ENCODE measurements at regions not wholly inside any gene's neighbourhood (a gene's known extent, or its start where the extent isn't known, plus 50 kb on each side); places are given as distances from the start of the nearest gene placed in this dataset.

- DNase-seq, result no peak
Observed at GRCh38 chr3:95389725-95390313, 1327.0 kb downstream of the NSUN3 start.

- DNase-seq, result peak in 1 of 14 donors; percentile 92
Observed at GRCh38 chr3:95394286-95394685, 1331.4 kb downstream of the NSUN3 start.

GRCh38 chr3:95399585-95399984 is 1336.7 kb downstream of the NSUN3 start:
- no peak for DNase-seq

GRCh38 chr3:95401693-95402092 is 1338.8 kb downstream of the NSUN3 start:
- DNase-seq, result peak in 1 of 14 donors; percentile 40

GRCh38 chr3:95407709-95408463 is 1345.0 kb downstream of the NSUN3 start:
- no peak for DNase-seq

- no peak for DNase-seq
Observed at GRCh38 chr3:95408464-95408862, 1345.6 kb downstream of the NSUN3 start.

GRCh38 chr3:95418251-95418650 is 1355.4 kb downstream of the NSUN3 start:
- no peak for DNase-seq

- DNase-seq, result no peak
Observed at GRCh38 chr3:95424279-95424678, 1361.4 kb downstream of the NSUN3 start.

- no peak for DNase-seq
Observed at GRCh38 chr3:95434491-95434890, 1371.6 kb downstream of the NSUN3 start.

- no peak for DNase-seq
Observed at GRCh38 chr3:95437409-95437808, 1374.5 kb downstream of the NSUN3 start.

GRCh38 chr3:95438274-95438673 is 1375.4 kb downstream of the NSUN3 start:
- DNase-seq, result no peak

- DNase-seq, result no peak
Observed at GRCh38 chr3:95442766-95443165, 1371.6 kb upstream of the EPHA6 start.

GRCh38 chr3:95449841-95450240 is 1364.6 kb upstream of the EPHA6 start:
- no peak for DNase-seq

- no peak for DNase-seq
Observed at GRCh38 chr3:95453242-95453641, 1361.2 kb upstream of the EPHA6 start.

GRCh38 chr3:95456835-95457234 is 1357.6 kb upstream of the EPHA6 start:
- no peak for DNase-seq

- peak in 1 of 14 donors; percentile 67 for DNase-seq
Observed at GRCh38 chr3:95459706-95460105, 1354.7 kb upstream of the EPHA6 start.

GRCh38 chr3:95460274-95460673 is 1354.1 kb upstream of the EPHA6 start:
- peak in 3 of 14 donors; percentile 10 to 100 (median 20) for DNase-seq

GRCh38 chr3:95462161-95462560 is 1352.2 kb upstream of the EPHA6 start:
- no peak for DNase-seq

- DNase-seq, result no peak
Observed at GRCh38 chr3:95464346-95464745, 1350.0 kb upstream of the EPHA6 start.

GRCh38 chr3:95468331-95468730 is 1346.1 kb upstream of the EPHA6 start:
- no peak for DNase-seq

GRCh38 chr3:95474338-95474737 is 1340.1 kb upstream of the EPHA6 start:
- DNase-seq, result no peak

- DNase-seq, result no peak
Observed at GRCh38 chr3:95476534-95476933, 1337.9 kb upstream of the EPHA6 start.

- no peak for DNase-seq
Observed at GRCh38 chr3:95506174-95506573, 1308.2 kb upstream of the EPHA6 start.

GRCh38 chr3:95508124-95508523 is 1306.3 kb upstream of the EPHA6 start:
- DNase-seq, result no peak
